Natural killer cell treated with Interleukin-12 subunit alpha and Interleukin-12 subunit beta and Interleukin-15 and Interleukin-18, amount 100 ng/mL, for 72 hours (primary cell): ENCODE measurements at regions not wholly inside any gene's neighbourhood (a gene's known extent, or its start where the extent isn't known, plus 50 kb on each side); places are given as distances from the start of the nearest gene placed in this dataset.
"Not testable (repeated sequence)": the region's sequence is repeated elsewhere in the genome, so short reads cannot be mapped to it uniquely, and the experiment has no call there.

Source experiments
- ATAC-seq, 2 donors: fragments of 150-1000 bp; cut with Tn5 transposase in 1 of 2; sonication (Bioruptor Pico), chemical (Tn5 transposase) in 1 of 2; 2 replicates each; pipeline ENCODE4 v1.10.0; 2021
- DNase-seq: peaks from one replicate; pipeline ENCODE4 v3.0.0; 2022; ENCODE audit warnings: low spot score
- H3K27ac Mint-ChIP-seq, 2 donors: 1 replicate in 1 of 2; 2 replicates in 1 of 2; pipeline ENCODE4 v1.8.0; 2022; ENCODE audit warnings: mixed read lengths in 2 of 2, mild to moderate bottlenecking in 1 of 2, moderate library complexity in 1 of 2
- H3K27me3 Mint-ChIP-seq, 2 donors: 1 replicate in 1 of 2; 2 replicates in 1 of 2; pipeline ENCODE4 v1.8.0; 2022; ENCODE audit warnings: mixed read lengths in 2 of 2
- H3K36me3 Mint-ChIP-seq: one replicate; pipeline ENCODE4 v1.8.0; 2022; ENCODE audit warnings: mixed read lengths
- H3K4me1 Mint-ChIP-seq, 2 donors: 1 replicate in 1 of 2; 2 replicates in 1 of 2; pipeline ENCODE4 v1.8.0; 2022; ENCODE audit warnings: low read depth in 2 of 2, mixed read lengths in 2 of 2, mild to moderate bottlenecking in 1 of 2
- H3K4me3 Mint-ChIP-seq: one replicate; pipeline ENCODE4 v1.8.0; 2022; ENCODE audit warnings: mixed read lengths
- H3K9me3 Mint-ChIP-seq: 2 replicates; pipeline ENCODE4 v1.8.0; 2022; ENCODE audit warnings: mixed read lengths

DNA sequence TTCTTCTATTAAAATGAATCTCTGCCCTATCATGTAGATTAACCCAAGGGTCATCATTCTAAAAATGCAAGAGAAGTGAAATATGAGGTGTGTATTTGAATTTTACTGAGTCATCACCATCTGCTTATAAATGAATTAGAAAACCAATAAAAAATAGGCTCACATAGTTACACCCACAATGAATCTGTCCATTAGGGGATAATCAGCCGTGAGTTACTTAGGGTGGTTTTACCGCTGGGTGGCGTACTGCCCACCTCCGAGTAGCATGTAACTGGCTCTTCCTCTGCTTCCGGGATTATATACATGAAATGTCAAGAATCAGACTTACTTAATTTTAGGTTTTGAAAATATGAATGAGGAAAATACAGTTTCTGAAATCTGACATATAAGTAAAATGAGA lies 332.9 kb upstream of the CCNG1 start:
- peaks cover 25% of the 10 kb centered on the region for H3K9me3 Mint-ChIP-seq
- no peak overlapping the region for H3K27ac Mint-ChIP-seq
- H3K36me3 Mint-ChIP-seq: no peaks in the 10 kb centered on the region
- ATAC-seq (no peak), DNase-seq (no peak)
- no peaks in the 10 kb centered on the region for H3K4me1 Mint-ChIP-seq
- H3K27me3 Mint-ChIP-seq: no peaks in the 10 kb centered on the region
- H3K4me3 Mint-ChIP-seq: no peak overlapping the region

DNA sequence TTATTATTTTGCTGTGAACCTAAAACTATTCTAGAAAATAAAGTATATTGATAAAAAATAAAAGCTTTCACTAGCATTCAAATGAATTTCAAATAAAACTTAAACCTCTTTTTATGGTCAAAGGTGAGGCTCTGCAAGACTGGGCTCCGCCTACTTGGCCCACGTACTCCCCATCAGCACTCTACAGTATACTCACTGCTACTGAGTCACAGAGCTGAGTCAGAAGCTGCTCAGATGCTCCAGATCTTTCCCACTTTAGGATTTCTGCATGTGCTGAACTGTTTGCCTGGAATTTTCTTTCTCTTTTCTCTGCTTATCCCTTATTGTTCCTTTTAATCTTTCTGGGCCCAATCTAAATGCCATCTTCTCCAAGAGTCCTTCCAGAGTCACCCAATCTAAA lies 331.9 kb upstream of the CCNG1 start:
- no peaks in the 10 kb centered on the region for H3K36me3 Mint-ChIP-seq
- H3K27me3 Mint-ChIP-seq: no peaks in the 10 kb centered on the region
- no peak overlapping the region for H3K4me3 Mint-ChIP-seq
- H3K4me1 Mint-ChIP-seq: no peaks in the 10 kb centered on the region
- no peak overlapping the region for H3K27ac Mint-ChIP-seq
- DNase-seq: no peak
- H3K9me3 Mint-ChIP-seq: peaks cover 25% of the 10 kb centered on the region
- ATAC-seq: no peak

DNA sequence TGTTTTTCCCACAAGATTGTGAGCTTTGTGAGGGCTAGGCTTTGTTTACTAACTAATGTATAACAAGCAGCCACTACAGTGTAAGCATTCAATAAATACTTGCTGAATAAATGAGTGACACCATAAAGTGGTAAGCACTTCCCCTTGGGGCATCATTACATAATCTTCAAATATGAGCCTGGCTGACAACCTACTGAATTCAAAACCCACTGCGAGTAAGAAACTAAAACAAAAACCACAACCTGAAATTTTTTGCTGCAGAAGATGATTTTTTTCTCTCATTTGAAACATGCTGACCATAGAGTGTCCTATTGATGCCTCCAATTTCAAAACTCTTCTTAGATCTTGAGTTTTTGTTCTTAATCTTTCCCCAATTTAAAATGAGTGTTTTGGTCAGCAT lies 331.3 kb upstream of the CCNG1 start:
- no peaks in the 10 kb centered on the region for H3K36me3 Mint-ChIP-seq
- H3K27ac Mint-ChIP-seq: no peak overlapping the region
- peaks cover 22% of the 10 kb centered on the region for H3K9me3 Mint-ChIP-seq
- no peak for ATAC-seq
- H3K4me3 Mint-ChIP-seq: no peak overlapping the region
- no peak for DNase-seq
- H3K4me1 Mint-ChIP-seq: no peaks in the 10 kb centered on the region
- no peaks in the 10 kb centered on the region for H3K27me3 Mint-ChIP-seq

DNA sequence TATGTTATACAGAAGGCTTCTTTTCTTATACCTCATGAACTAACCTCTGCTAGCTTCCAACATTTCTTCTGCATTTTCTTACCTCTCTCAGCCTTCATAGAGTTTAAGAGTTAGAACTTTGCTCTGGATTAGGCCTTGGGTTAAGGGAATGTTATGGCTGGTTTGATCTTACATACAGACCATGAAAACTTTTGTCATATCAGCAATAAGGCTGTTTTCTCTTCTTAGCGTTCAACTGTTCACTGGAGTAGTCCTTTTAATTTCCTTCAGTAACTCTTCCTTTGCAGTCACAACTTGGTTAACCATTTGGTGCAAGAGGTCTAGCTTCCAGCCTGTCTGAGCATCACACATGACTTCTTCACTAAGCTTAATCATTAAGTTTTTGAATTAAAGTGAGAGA lies 329.0 kb upstream of the CCNG1 start:
- no peak overlapping the region for H3K4me3 Mint-ChIP-seq
- no peaks in the 10 kb centered on the region for H3K27me3 Mint-ChIP-seq
- ATAC-seq (no peak), DNase-seq (no peak)
- no peak overlapping the region for H3K27ac Mint-ChIP-seq
- H3K9me3 Mint-ChIP-seq: peaks cover 16% of the 10 kb centered on the region
- no peaks in the 10 kb centered on the region for H3K4me1 Mint-ChIP-seq
- H3K36me3 Mint-ChIP-seq: no peaks in the 10 kb centered on the region

DNA sequence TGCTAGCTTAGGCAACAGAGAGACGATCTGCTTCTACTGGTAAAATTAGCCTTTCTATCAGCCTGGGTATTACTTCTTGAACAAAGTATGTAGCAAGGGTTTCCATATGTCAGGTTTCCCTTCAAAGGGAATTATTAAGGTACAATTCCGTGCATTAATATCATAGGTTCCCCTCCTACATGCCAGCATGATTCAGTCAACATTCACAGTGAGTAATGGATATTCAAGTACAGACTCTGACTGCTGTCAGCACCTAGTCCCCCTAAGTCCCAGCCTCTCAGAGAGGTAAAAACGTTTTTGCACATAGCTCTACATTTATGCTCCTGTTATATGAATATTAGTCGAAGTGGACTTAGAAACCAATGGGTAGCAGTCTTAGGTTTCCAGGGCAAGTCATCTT lies 322.4 kb upstream of the CCNG1 start:
- DNase-seq (no peak), ATAC-seq (no peak)
- Mint-ChIP-seq H3K4me3 (no peak overlapping the region), H3K4me1 (no peaks in the 10 kb centered on the region), H3K36me3 (peaks cover 6% of the 10 kb centered on the region), H3K27ac (no peak overlapping the region), H3K27me3 (no peaks in the 10 kb centered on the region), H3K9me3 (peaks cover 14% of the 10 kb centered on the region)

DNA sequence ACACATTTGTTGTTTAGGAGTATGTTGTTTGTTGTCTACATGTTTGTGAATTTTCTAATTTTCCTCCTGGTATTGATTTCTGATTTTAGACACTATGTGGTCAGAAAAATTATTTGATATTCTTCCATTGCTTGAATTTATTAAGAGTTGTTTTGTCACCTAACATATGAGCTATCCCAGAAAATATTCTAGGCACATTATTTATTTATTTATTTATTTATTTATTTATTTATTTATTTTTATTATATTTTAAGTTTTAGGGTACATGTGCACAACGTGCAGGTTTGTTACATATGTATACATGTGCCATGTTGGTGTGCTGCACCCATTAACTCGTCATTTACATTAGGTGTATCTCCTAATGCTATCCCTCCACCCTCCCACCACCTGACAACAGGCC lies 320.8 kb upstream of the CCNG1 start:
- H3K4me3 Mint-ChIP-seq, DNase-seq, H3K4me1 Mint-ChIP-seq, H3K36me3 Mint-ChIP-seq, ATAC-seq, H3K27ac Mint-ChIP-seq, H3K27me3 Mint-ChIP-seq: not testable (repeated sequence)
- H3K9me3 Mint-ChIP-seq: peaks cover 22% of the 10 kb centered on the region

DNA sequence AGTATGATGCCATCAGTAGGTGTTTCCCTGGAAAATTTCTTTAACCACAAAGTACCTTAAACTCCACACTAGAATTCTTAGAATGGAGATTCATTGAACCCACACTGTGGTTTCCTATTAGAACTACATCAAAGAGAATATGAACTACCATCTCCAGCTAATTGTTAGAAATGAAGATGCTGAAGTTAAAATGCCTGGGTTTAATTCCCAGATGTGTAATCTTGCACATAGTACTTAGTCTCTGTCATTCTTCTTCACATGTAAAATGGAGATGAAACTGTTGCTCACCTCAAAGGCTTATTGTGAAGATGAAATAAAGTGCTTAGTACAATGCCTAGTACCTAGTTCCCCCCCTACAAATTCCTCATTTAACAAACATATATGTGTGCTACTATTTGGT lies 303.3 kb upstream of the CCNG1 start:
- peaks cover 9% of the 10 kb centered on the region for H3K9me3 Mint-ChIP-seq
- no peaks in the 10 kb centered on the region for H3K27me3 Mint-ChIP-seq

DNA sequence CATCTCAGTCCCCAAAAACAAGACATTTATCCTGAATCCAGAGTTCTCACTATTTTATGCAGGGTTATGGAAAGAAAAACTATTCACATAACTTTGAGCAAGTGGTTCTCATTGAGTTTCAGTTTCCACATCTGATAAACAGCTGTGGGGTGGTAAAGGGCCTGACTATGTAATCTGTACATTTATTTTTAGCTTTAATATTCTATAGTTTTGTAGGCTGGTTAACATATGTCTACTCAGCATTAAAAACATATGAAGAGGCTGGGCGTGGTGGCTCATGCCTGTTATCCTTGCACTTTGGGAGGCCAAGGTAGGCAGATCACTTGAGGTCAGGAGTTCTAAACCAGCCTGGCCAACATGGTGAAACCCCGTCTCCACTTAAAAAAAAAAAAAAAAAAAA lies 301.5 kb upstream of the CCNG1 start:
- Mint-ChIP-seq H3K27me3 (no peaks in the 10 kb centered on the region), H3K27ac (no peak overlapping the region), H3K4me3 (no peak overlapping the region), H3K36me3 (no peaks in the 10 kb centered on the region), H3K4me1 (no peaks in the 10 kb centered on the region), H3K9me3 (peaks cover 12% of the 10 kb centered on the region)
- DNase-seq (no peak), ATAC-seq (no peak)

More for the DNA sequence above, 303.3 kb upstream of the CCNG1 start:
- ATAC-seq (no peak), DNase-seq (no peak)
- H3K4me3 Mint-ChIP-seq: no peak overlapping the region
- H3K4me1 Mint-ChIP-seq: no peaks in the 10 kb centered on the region
- no peaks in the 10 kb centered on the region for H3K36me3 Mint-ChIP-seq
- no peak overlapping the region for H3K27ac Mint-ChIP-seq

DNA sequence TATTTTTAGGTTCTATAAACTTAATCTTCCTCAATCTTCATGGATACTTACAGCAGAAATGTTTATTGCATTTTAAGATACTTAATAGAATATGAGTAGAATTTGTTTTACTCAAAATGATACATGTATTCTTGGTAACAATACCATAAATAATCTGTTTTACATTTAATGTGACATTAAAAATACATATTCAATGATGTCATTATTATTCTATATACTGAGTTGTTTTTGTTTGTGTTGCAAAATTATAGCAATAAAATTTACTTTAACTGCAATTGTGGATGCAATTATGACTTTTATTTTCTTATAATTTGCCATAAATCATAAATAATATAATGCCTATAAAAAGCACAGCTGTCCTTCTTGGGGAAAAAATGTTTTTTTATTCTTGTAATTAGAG lies 275.9 kb upstream of the CCNG1 start:
- H3K4me1 Mint-ChIP-seq: no peaks in the 10 kb centered on the region
- peaks cover 15% of the 10 kb centered on the region for H3K9me3 Mint-ChIP-seq
- DNase-seq (no peak), ATAC-seq (no peak)
- H3K4me3 Mint-ChIP-seq: no peak overlapping the region
- H3K27ac Mint-ChIP-seq: no peak overlapping the region
- H3K36me3 Mint-ChIP-seq: no peaks in the 10 kb centered on the region
- no peaks in the 10 kb centered on the region for H3K27me3 Mint-ChIP-seq

DNA sequence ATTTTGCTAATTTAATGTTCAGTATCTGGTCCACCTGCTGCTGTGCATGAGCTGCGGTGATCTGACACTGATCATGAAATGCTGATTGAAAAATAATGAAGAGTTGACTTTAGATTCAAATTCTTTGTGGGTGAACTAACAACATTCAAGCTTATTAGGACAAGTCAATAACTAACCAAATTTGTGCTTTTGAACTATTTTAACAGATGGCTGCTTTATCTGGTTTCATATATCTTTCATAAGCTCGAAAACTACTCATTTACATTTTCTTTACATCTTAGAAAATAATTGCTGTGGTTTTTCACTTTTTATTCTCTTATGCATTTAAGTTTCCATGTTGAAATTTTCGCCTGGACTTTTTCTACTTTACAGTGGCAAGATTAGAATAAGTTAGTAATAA lies 274.8 kb upstream of the CCNG1 start:
- no peak for ATAC-seq
- DNase-seq: no peak
- peaks cover 18% of the 10 kb centered on the region for H3K9me3 Mint-ChIP-seq
- H3K27me3 Mint-ChIP-seq: no peaks in the 10 kb centered on the region
- no peak overlapping the region for H3K27ac Mint-ChIP-seq
- no peaks in the 10 kb centered on the region for H3K4me1 Mint-ChIP-seq
- peaks cover under 1% of the 10 kb centered on the region for H3K36me3 Mint-ChIP-seq
- H3K4me3 Mint-ChIP-seq: no peak overlapping the region

DNA sequence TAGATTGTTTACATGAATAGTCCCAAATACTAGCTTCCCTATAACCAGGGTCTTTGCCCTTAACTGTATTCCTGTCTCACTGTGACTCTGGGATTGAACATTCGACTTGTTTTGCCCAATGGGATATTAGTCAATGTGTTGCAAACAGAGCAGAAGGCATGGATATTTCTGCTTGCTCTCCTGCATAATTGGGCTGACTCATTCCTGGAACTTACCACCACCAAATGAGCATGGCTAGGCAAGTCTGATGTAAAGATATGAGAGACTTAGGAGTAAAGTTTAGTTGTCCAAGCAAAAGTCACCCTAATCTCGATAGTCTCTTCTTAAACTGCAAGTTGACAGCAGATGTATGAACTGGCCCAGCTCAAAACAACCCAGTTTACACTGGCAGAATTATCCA lies 273.5 kb upstream of the CCNG1 start:
- Mint-ChIP-seq H3K27ac (no peak overlapping the region), H3K27me3 (no peaks in the 10 kb centered on the region), H3K36me3 (peaks cover 10% of the 10 kb centered on the region), H3K4me3 (no peak overlapping the region), H3K4me1 (no peaks in the 10 kb centered on the region), H3K9me3 (peaks cover 24% of the 10 kb centered on the region)
- no peak for DNase-seq
- no peak for ATAC-seq

DNA sequence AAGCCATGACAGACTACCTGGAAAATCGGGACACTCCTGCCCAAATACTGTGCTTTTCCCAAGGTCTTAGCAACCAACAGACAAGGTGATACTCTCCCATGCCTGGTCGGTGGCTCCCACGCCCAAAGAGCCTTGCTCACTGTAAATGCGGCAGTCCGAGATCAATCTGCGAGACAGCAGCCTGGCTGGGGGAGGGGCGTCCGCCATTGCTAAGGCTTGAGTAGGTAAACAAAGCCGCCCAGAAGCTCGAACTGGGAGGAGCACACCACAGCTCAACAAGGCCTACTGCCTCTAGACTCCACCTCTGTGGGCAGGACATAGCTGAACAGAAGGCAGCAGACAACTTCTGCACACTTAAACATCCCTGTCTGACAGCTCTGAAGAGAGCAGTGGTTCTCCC lies 272.1 kb upstream of the CCNG1 start:
- Mint-ChIP-seq H3K36me3 (peaks cover 13% of the 10 kb centered on the region), H3K4me1 (no peaks in the 10 kb centered on the region), H3K27me3 (no peaks in the 10 kb centered on the region), H3K9me3 (peaks cover 28% of the 10 kb centered on the region), H3K27ac (no peak overlapping the region), H3K4me3 (no peak overlapping the region)
- DNase-seq: no peak
- ATAC-seq: no peak

DNA sequence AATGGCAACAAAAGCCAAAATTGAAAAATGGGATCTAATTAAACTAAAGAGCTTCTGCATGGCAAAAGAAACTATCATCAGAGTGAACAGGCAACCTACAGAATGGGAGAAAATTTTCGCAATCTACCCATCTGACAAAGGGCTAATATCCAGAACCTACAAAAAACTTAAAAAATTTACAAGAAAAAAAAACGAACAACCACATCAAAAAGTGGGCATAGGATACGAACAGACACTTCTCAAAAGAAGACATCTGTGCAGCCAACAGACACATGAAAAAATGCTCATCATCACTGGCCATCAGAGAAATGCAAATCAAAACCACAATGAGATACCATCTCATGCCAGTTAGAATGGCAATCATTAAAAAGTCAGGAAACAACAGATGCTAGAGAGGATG lies 267.2 kb upstream of the CCNG1 start:
- H3K36me3 Mint-ChIP-seq: peaks cover 13% of the 10 kb centered on the region
- not testable (repeated sequence) for H3K4me1 Mint-ChIP-seq, H3K27me3 Mint-ChIP-seq, ATAC-seq, H3K27ac Mint-ChIP-seq, DNase-seq, H3K4me3 Mint-ChIP-seq
- peaks cover 26% of the 10 kb centered on the region for H3K9me3 Mint-ChIP-seq

DNA sequence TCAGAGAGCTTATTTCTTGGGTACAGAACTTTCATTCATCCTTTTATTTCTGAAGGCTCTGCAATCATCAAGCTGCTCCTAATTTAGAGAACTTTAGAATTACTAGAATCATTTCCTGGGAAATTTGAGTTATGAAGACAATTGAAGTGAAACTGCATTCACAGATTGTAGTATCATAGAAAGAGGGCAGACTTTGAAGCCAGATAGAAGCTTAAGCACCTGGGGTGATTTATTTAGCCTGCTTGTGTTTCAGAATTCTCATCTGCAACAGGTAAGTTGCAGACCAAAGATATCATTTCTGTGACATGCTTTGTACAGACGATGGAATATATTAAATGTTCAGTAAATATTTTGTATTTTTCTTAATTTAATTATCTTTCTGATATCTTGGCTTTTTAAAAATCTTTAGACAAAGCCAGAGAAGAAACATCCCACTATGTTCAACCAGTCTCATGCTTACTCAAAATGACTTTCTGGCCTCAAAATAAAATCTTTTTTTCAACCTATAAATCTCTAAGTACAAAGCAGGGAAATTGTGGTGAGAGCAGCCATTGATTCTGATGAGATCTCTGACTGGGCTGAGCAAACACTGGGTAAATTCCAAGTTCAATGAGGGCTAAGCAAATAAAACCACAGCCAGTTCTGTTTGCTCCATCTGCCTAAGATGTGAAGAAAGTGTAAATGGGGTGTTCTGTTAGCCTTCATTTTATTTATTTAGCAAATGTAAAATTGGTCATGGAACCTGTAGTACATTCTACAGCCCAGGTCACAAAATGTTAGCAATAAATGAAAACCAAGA lies 264.7 kb upstream of the CCNG1 start:
- peaks cover 19% of the 10 kb centered on the region for H3K9me3 Mint-ChIP-seq
- ATAC-seq (no peak), DNase-seq (no peak)
- H3K36me3 Mint-ChIP-seq: peaks cover 11% of the 10 kb centered on the region
- no peak overlapping the region for H3K4me3 Mint-ChIP-seq
- no peaks in the 10 kb centered on the region for H3K4me1 Mint-ChIP-seq
- no peak overlapping the region for H3K27ac Mint-ChIP-seq
- no peaks in the 10 kb centered on the region for H3K27me3 Mint-ChIP-seq

DNA sequence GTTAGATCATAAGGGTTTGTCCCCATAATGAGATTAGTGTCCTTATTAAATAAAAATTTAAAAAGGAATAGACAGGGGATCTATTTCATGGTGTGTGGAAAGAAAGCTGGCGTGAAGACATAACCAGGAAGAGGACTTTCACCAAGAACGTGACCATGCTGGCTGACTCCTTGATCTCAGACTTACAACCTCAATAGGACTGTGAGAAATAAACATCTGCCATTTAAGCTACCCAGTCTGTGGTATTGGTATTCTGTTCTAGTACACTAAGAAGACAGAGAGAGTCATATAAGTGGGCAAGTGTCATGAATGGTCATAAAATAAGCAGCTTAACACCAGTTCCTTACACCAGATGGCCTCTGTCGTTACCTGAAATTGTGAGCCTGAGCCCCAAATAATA lies 259.4 kb upstream of the CCNG1 start:
- H3K4me3 Mint-ChIP-seq: no peak overlapping the region
- H3K4me1 Mint-ChIP-seq: no peaks in the 10 kb centered on the region
- H3K27me3 Mint-ChIP-seq: no peaks in the 10 kb centered on the region
- no peak for DNase-seq
- H3K9me3 Mint-ChIP-seq: peaks cover 15% of the 10 kb centered on the region
- no peak for ATAC-seq
- H3K36me3 Mint-ChIP-seq: no peaks in the 10 kb centered on the region
- no peak overlapping the region for H3K27ac Mint-ChIP-seq
